ENCODE measurements at regions not wholly inside any gene's neighbourhood (a gene's known extent, or its start where the extent isn't known, plus 50 kb on each side); places are given as distances from the start of the nearest gene placed in this dataset.
"Not testable (repeated sequence)": the region's sequence is repeated elsewhere in the genome, so short reads cannot be mapped to it uniquely, and the experiment has no call there.

GRCh38 chr4:59685626-59686025 is 1514.5 kb upstream of the ADGRL3 start:
- Mint-ChIP-seq H3K9me3 (peaks cover 6% of the 10 kb centered on the region), H3K4me1 (ENCODE audit: low read depth) (no peaks in the 10 kb centered on the region), H3K27me3 (ENCODE audit: insufficient read depth) (no peaks in the 10 kb centered on the region), H3K36me3 (ENCODE audit: low read depth) (no peaks in the 10 kb centered on the region), H3K4me3 (no peak overlapping the region), H3K27ac (no peak overlapping the region)
- DNase-seq (ENCODE audit: low spot score), result no peak
- intact Hi-C loops (cut with micrococcal nuclease), result no loop called here

- Mint-ChIP-seq H3K36me3 (ENCODE audit: low read depth) (no peaks in the 10 kb centered on the region), H3K4me3 (no peak overlapping the region), H3K4me1 (ENCODE audit: low read depth) (no peaks in the 10 kb centered on the region), H3K27me3 (ENCODE audit: insufficient read depth) (no peaks in the 10 kb centered on the region), H3K9me3 (peaks cover 6% of the 10 kb centered on the region), H3K27ac (no peak overlapping the region)
- no peak for DNase-seq (ENCODE audit: low spot score)
- intact Hi-C loops (cut with micrococcal nuclease), result no loop called here
Measured at GRCh38 chr4:59689149-59689548, 1511.0 kb upstream of the ADGRL3 start.

GRCh38 chr4:59695355-59696053 is 1504.6 kb upstream of the ADGRL3 start:
- Mint-ChIP-seq H3K9me3 (no peaks in the 10 kb centered on the region), H3K4me3 (no peak overlapping the region), H3K27me3 (ENCODE audit: insufficient read depth) (no peaks in the 10 kb centered on the region), H3K36me3 (ENCODE audit: low read depth) (no peaks in the 10 kb centered on the region), H3K27ac (no peak overlapping the region), H3K4me1 (ENCODE audit: low read depth) (no peaks in the 10 kb centered on the region)
- DNase-seq (ENCODE audit: low spot score), result no peak
- intact Hi-C loops (cut with micrococcal nuclease), result no loop called here

GRCh38 chr4:59698041-59698440 is 1502.1 kb upstream of the ADGRL3 start:
- no peak for DNase-seq (ENCODE audit: low spot score)
- no peak overlapping the region for H3K27ac Mint-ChIP-seq
- H3K4me1 Mint-ChIP-seq (ENCODE audit: low read depth), result no peaks in the 10 kb centered on the region
- no peaks in the 10 kb centered on the region for H3K9me3 Mint-ChIP-seq
- intact Hi-C loops (cut with micrococcal nuclease), result no loop called here
- H3K27me3 Mint-ChIP-seq (ENCODE audit: insufficient read depth), result no peaks in the 10 kb centered on the region
- H3K36me3 Mint-ChIP-seq (ENCODE audit: low read depth), result no peaks in the 10 kb centered on the region
- no peak overlapping the region for H3K4me3 Mint-ChIP-seq

GRCh38 chr4:59700651-59701050 is 1499.5 kb upstream of the ADGRL3 start:
- DNase-seq (ENCODE audit: low spot score), result no peak
- intact Hi-C loops (cut with micrococcal nuclease), result no loop called here
- Mint-ChIP-seq H3K36me3 (ENCODE audit: low read depth) (no peaks in the 10 kb centered on the region), H3K4me1 (ENCODE audit: low read depth) (no peaks in the 10 kb centered on the region), H3K27me3 (ENCODE audit: insufficient read depth) (no peaks in the 10 kb centered on the region), H3K9me3 (no peaks in the 10 kb centered on the region), H3K27ac (no peak overlapping the region), H3K4me3 (no peak overlapping the region)

- no peaks in the 10 kb centered on the region for H3K9me3 Mint-ChIP-seq
- no peaks in the 10 kb centered on the region for H3K36me3 Mint-ChIP-seq (ENCODE audit: low read depth)
- intact Hi-C loops (cut with micrococcal nuclease), result no loop called here
Measured at GRCh38 chr4:59704616-59705015, 1495.5 kb upstream of the ADGRL3 start.

GRCh38 chr4:59712470-59712869 is 1487.7 kb upstream of the ADGRL3 start:
- intact Hi-C loops (cut with micrococcal nuclease), result no loop called here

More at GRCh38 chr4:59704616-59705015, 1495.5 kb upstream of the ADGRL3 start:
- Mint-ChIP-seq H3K4me3 (no peak overlapping the region), H3K27ac (no peak overlapping the region), H3K4me1 (ENCODE audit: low read depth) (no peaks in the 10 kb centered on the region), H3K27me3 (ENCODE audit: insufficient read depth) (no peaks in the 10 kb centered on the region)
- DNase-seq (ENCODE audit: low spot score), result no peak

GRCh38 chr4:59724286-59724685 is 1475.8 kb upstream of the ADGRL3 start:
- H3K4me3 Mint-ChIP-seq; DNase-seq (ENCODE audit: low spot score); H3K27ac Mint-ChIP-seq; H3K36me3 Mint-ChIP-seq (ENCODE audit: low read depth); H3K27me3 Mint-ChIP-seq (ENCODE audit: insufficient read depth); H3K4me1 Mint-ChIP-seq (ENCODE audit: low read depth); intact Hi-C loops (cut with micrococcal nuclease): not testable (repeated sequence)
- H3K9me3 Mint-ChIP-seq, result peaks cover 17% of the 10 kb centered on the region

More at GRCh38 chr4:59712470-59712869, 1487.7 kb upstream of the ADGRL3 start:
- Mint-ChIP-seq H3K4me3 (no peak overlapping the region), H3K27me3 (ENCODE audit: insufficient read depth) (no peaks in the 10 kb centered on the region), H3K9me3 (peaks cover 3% of the 10 kb centered on the region), H3K4me1 (ENCODE audit: low read depth) (no peaks in the 10 kb centered on the region), H3K27ac (no peak overlapping the region), H3K36me3 (ENCODE audit: low read depth) (no peaks in the 10 kb centered on the region)
- DNase-seq (ENCODE audit: low spot score), result no peak

GRCh38 chr4:59727745-59728144 is 1472.4 kb upstream of the ADGRL3 start:
- no peaks in the 10 kb centered on the region for H3K4me1 Mint-ChIP-seq (ENCODE audit: low read depth)
- DNase-seq (ENCODE audit: low spot score), result no peak
- H3K36me3 Mint-ChIP-seq (ENCODE audit: low read depth), result no peaks in the 10 kb centered on the region
- H3K27me3 Mint-ChIP-seq (ENCODE audit: insufficient read depth), result no peaks in the 10 kb centered on the region
- intact Hi-C loops (cut with micrococcal nuclease), result no loop called here
- H3K4me3 Mint-ChIP-seq, result no peak overlapping the region
- no peak overlapping the region for H3K27ac Mint-ChIP-seq
- H3K9me3 Mint-ChIP-seq, result peaks cover 6% of the 10 kb centered on the region

GRCh38 chr4:59728496-59728895 is 1471.6 kb upstream of the ADGRL3 start:
- Mint-ChIP-seq H3K27me3 (ENCODE audit: insufficient read depth) (no peaks in the 10 kb centered on the region), H3K4me1 (ENCODE audit: low read depth) (no peaks in the 10 kb centered on the region), H3K4me3 (no peak overlapping the region), H3K9me3 (peaks cover 6% of the 10 kb centered on the region), H3K36me3 (ENCODE audit: low read depth) (no peaks in the 10 kb centered on the region), H3K27ac (no peak overlapping the region)
- intact Hi-C loops (cut with micrococcal nuclease), result no loop called here
- DNase-seq (ENCODE audit: low spot score), result no peak

GRCh38 chr4:59729321-59729720 is 1470.8 kb upstream of the ADGRL3 start:
- Mint-ChIP-seq H3K4me1 (ENCODE audit: low read depth) (no peaks in the 10 kb centered on the region), H3K27me3 (ENCODE audit: insufficient read depth) (no peaks in the 10 kb centered on the region), H3K27ac (no peak overlapping the region), H3K36me3 (ENCODE audit: low read depth) (no peaks in the 10 kb centered on the region), H3K9me3 (peaks cover 6% of the 10 kb centered on the region), H3K4me3 (no peak overlapping the region)
- DNase-seq (ENCODE audit: low spot score), result no peak
- intact Hi-C loops (cut with micrococcal nuclease), result no loop called here

GRCh38 chr4:59748433-59748832 is 1451.7 kb upstream of the ADGRL3 start:
- no peaks in the 10 kb centered on the region for H3K36me3 Mint-ChIP-seq (ENCODE audit: low read depth)
- peaks cover 11% of the 10 kb centered on the region for H3K9me3 Mint-ChIP-seq
- H3K27ac Mint-ChIP-seq, result no peak overlapping the region
- no peaks in the 10 kb centered on the region for H3K4me1 Mint-ChIP-seq (ENCODE audit: low read depth)
- DNase-seq (ENCODE audit: low spot score), result no peak
- no peaks in the 10 kb centered on the region for H3K27me3 Mint-ChIP-seq (ENCODE audit: insufficient read depth)
- intact Hi-C loops (cut with micrococcal nuclease), result no loop called here
- H3K4me3 Mint-ChIP-seq, result no peak overlapping the region

GRCh38 chr4:59759082-59759825 is 1440.9 kb upstream of the ADGRL3 start:
- no peak for DNase-seq (ENCODE audit: low spot score)
- peaks cover 13% of the 10 kb centered on the region for H3K9me3 Mint-ChIP-seq
- H3K27me3 Mint-ChIP-seq (ENCODE audit: insufficient read depth), result no peaks in the 10 kb centered on the region
- intact Hi-C loops (cut with micrococcal nuclease), result no loop called here
- no peak overlapping the region for H3K27ac Mint-ChIP-seq
- H3K36me3 Mint-ChIP-seq (ENCODE audit: low read depth), result no peaks in the 10 kb centered on the region
- no peaks in the 10 kb centered on the region for H3K4me1 Mint-ChIP-seq (ENCODE audit: low read depth)
- H3K4me3 Mint-ChIP-seq, result no peak overlapping the region

Data from activated T-helper 1 cell treated with anti-CD3 and anti-CD28 coated beads, Interleukin-12 subunit alpha, Interleukin-12 subunit beta, Interleukin-2, Interleukin-4 antibody, amounts not matched to agents 30 ng/mL and 10 ng/mL and 1 ng/mL, durations not matched to agents 14 hours and 24 hours and 36 hours (primary cell).